RPMI8226 (cell line): ENCODE measurements at regions not wholly inside any gene's neighbourhood (a gene's known extent, or its start where the extent isn't known, plus 50 kb on each side); places are given as distances from the start of the nearest gene placed in this dataset.

Experiments
- DNase-seq: peaks from one replicate; pipeline ENCODE4 v3.0.0-alpha.2; 2015

GRCh38 chr1:217193151-217193550 is 437.7 kb downstream of the GPATCH2 start:
- DNase-seq = no peak

GRCh38 chr1:217191441-217191840 is 439.4 kb downstream of the GPATCH2 start:
- no peak for DNase-seq

GRCh38 chr1:217190359-217190758 is 440.5 kb downstream of the GPATCH2 start:
- DNase-seq = no peak

GRCh38 chr1:217189362-217189761 is 441.5 kb downstream of the GPATCH2 start:
- DNase-seq = no peak

- DNase-seq = no peak
These were observed 442.3 kb downstream of the GPATCH2 start for GRCh38 chr1:217188280-217189237.

GRCh38 chr1:217186664-217187063 is 444.2 kb downstream of the GPATCH2 start:
- no peak for DNase-seq

- no peak for DNase-seq
These were observed 446.0 kb downstream of the GPATCH2 start for GRCh38 chr1:217184854-217185253.

- no peak for DNase-seq
These were observed 447.9 kb downstream of the GPATCH2 start for GRCh38 chr1:217182992-217183391.

GRCh38 chr1:217181756-217182155 is 449.1 kb downstream of the GPATCH2 start:
- no peak for DNase-seq

- no peak for DNase-seq
These were observed 449.6 kb downstream of the GPATCH2 start for GRCh38 chr1:217181176-217181746.

- DNase-seq = no peak
These were observed 450.4 kb downstream of the GPATCH2 start for GRCh38 chr1:217180443-217180842.

- no peak for DNase-seq
These were observed 441.2 kb upstream of the ESRRG start for GRCh38 chr1:217164403-217164802.

GRCh38 chr1:217153361-217153760 is 430.1 kb upstream of the ESRRG start:
- DNase-seq = no peak

GRCh38 chr1:217150366-217150765 is 427.1 kb upstream of the ESRRG start:
- no peak for DNase-seq

GRCh38 chr1:217149791-217150190 is 426.6 kb upstream of the ESRRG start:
- no peak for DNase-seq

GRCh38 chr1:217141711-217142110 is 418.5 kb upstream of the ESRRG start:
- DNase-seq = no peak

- no peak for DNase-seq
These were observed 417.0 kb upstream of the ESRRG start for GRCh38 chr1:217140041-217140901.

GRCh38 chr1:217139513-217139912 is 416.3 kb upstream of the ESRRG start:
- DNase-seq = no peak

- DNase-seq = no peak
These were observed 415.7 kb upstream of the ESRRG start for GRCh38 chr1:217138799-217139466.

- no peak for DNase-seq
These were observed 415.0 kb upstream of the ESRRG start for GRCh38 chr1:217138173-217138765.

GRCh38 chr1:217137210-217137881 is 414.1 kb upstream of the ESRRG start:
- no peak for DNase-seq

GRCh38 chr1:217136895-217137205 is 413.6 kb upstream of the ESRRG start:
- no peak for DNase-seq
